ENCODE measurements at regions not wholly inside any gene's neighbourhood (a gene's known extent, or its start where the extent isn't known, plus 50 kb on each side); places are given as distances from the start of the nearest gene placed in this dataset.

GRCh38 chr7:91692800-91693199 lies 187.7 kb downstream of the MTERF1 start:
- Histone ChIP-seq H3K4me3 (no peak overlapping the region), H2AFZ (ENCODE audit: control insufficient read depth, low read depth, low read length) (no peak overlapping the region), H3K36me3 (ENCODE audit: control insufficient read depth in 2 of 2, insufficient read depth in 2 of 2, low read length in 1 of 2) (no peaks in the 10 kb centered on the region), H3K9me3 (replicated peaks; ENCODE audit: control insufficient read depth, insufficient read depth, low read length) (no peaks in the 10 kb centered on the region), H4K20me1 (ENCODE audit: control insufficient read depth, insufficient read depth) (no peaks in the 10 kb centered on the region), H3K4me2 (ENCODE audit: control insufficient read depth, insufficient read depth) (no peak overlapping the region), H3K27ac (ENCODE audit: control insufficient read depth, insufficient read depth) (no peak overlapping the region), H3K79me2 (ENCODE audit: control insufficient read depth, insufficient read depth, low read length) (no peaks in the 10 kb centered on the region), H3K9ac (ENCODE audit: control insufficient read depth, insufficient read depth, low read length) (no peak overlapping the region), H3K4me1 (ENCODE audit: control insufficient read depth, insufficient read depth, low read length) (no peaks in the 10 kb centered on the region), H3K27me3 (replicated peaks in 1 of 2; ENCODE audit: control insufficient read depth in 2 of 2, insufficient read depth in 2 of 2, low read length in 1 of 2) (no peaks in the 10 kb centered on the region; a peak in 1 of 4 replicates)
- POLR2A ChIA-PET = no interaction called here
- BruUV-seq (replicated peaks) = no TSS peak
- ATAC-seq = no peak
- SMC1A ChIA-PET (ENCODE audit: uncharacterized antibody, unreplicated experiment) = no interaction called here
- no peak for TF ChIP-seq SREBF2 (IDR thresholded peaks at IDR 0.05; ENCODE audit: low read length)
- no peak for TF ChIP-seq PKNOX1 (IDR thresholded peaks at IDR 0.05)
- no peak for TF ChIP-seq TBL1XR1 (IDR thresholded peaks at IDR 0.05; ENCODE audit: low read depth, low read length)
- TF ChIP-seq ATF2 (IDR thresholded peaks at IDR 0.05; ENCODE audit: low read length) = no peak
- TF ChIP-seq POLR2AphosphoS2 (IDR thresholded peaks at IDR 0.05; ENCODE audit: low read depth, low read length) = no peak
- no peak for TF ChIP-seq PML (IDR thresholded peaks at IDR 0.05; ENCODE audit: low read length)
- intact Hi-C loops (cut with micrococcal nuclease; ENCODE audit: unreplicated experiment) (no loop called here), in situ Hi-C loops (cut with MboI) (no loop called here)
- RAD21 ChIA-PET (ENCODE audit: unreplicated experiment) = no interaction called here
- FAIRE-seq = no peak
- CTCF ChIA-PET = no interaction called here
- no peak for DNase-seq (ENCODE audit: low read depth, low spot score)
- WGBS (ENCODE audit: insufficient coverage, insufficient replicate concordance, low lambda C conversion rate, missing lambda C conversion rate) = 0% methylated on average over 3 of the region's 3 CpGs

GRCh38 chr7:91694351-91694841 lies 186.1 kb downstream of the MTERF1 start:
- DNase-seq (ENCODE audit: low read depth, low spot score) (no peak), FAIRE-seq (no peak), ATAC-seq (no peak)
- 59% methylated on average over 3 of the region's 3 CpGs for WGBS (ENCODE audit: insufficient coverage, insufficient replicate concordance, low lambda C conversion rate, missing lambda C conversion rate)
- Histone ChIP-seq H3K9ac (ENCODE audit: control insufficient read depth, insufficient read depth, low read length) (no peak overlapping the region), H4K20me1 (ENCODE audit: control insufficient read depth, insufficient read depth) (no peaks in the 10 kb centered on the region), H3K4me3 (no peak overlapping the region), H3K79me2 (ENCODE audit: control insufficient read depth, insufficient read depth, low read length) (no peaks in the 10 kb centered on the region), H3K4me2 (ENCODE audit: control insufficient read depth, insufficient read depth) (no peak overlapping the region), H3K27me3 (replicated peaks in 1 of 2; ENCODE audit: control insufficient read depth in 2 of 2, insufficient read depth in 2 of 2, low read length in 1 of 2) (no peaks in the 10 kb centered on the region; a peak in 1 of 4 replicates), H2AFZ (ENCODE audit: control insufficient read depth, low read depth, low read length) (no peak overlapping the region), H3K36me3 (ENCODE audit: control insufficient read depth in 2 of 2, insufficient read depth in 2 of 2, low read length in 1 of 2) (no peaks in the 10 kb centered on the region), H3K4me1 (ENCODE audit: control insufficient read depth, insufficient read depth, low read length) (no peaks in the 10 kb centered on the region), H3K9me3 (replicated peaks; ENCODE audit: control insufficient read depth, insufficient read depth, low read length) (no peaks in the 10 kb centered on the region; the same call in 2 of the 3 replicates), H3K27ac (ENCODE audit: control insufficient read depth, insufficient read depth) (no peak overlapping the region)
- no TSS peak for BruUV-seq (replicated peaks)
- ChIA-PET RAD21 (ENCODE audit: unreplicated experiment) (no interaction called here), SMC1A (ENCODE audit: uncharacterized antibody, unreplicated experiment) (interaction anchor here (0.7 kb wide), 1 partner anchor 604 kb away, joined by 3 read pairs; no protein-coding TSS in a partner anchor), POLR2A (no interaction called here), CTCF (no interaction called here)
- intact Hi-C loops (cut with micrococcal nuclease; ENCODE audit: unreplicated experiment) = no loop called here
- in situ Hi-C loops (cut with MboI) = no loop called here
- TF ChIP-seq RCOR1 (conservative IDR thresholded peaks at IDR 0.05; ENCODE audit: low read depth, low read length) = no peak
- TF ChIP-seq BMI1 (IDR thresholded peaks at IDR 0.05; ENCODE audit: borderline replicate concordance) = no peak
- TF ChIP-seq FOXK2 (IDR thresholded peaks at IDR 0.05) = no peak
- TF ChIP-seq PAX5 (IDR thresholded peaks at IDR 0.05; ENCODE audit: borderline replicate concordance, low read depth, low read length) = no peak
